ENCODE measurements at regions not wholly inside any gene's neighbourhood (a gene's known extent, or its start where the extent isn't known, plus 50 kb on each side); places are given as distances from the start of the nearest gene placed in this dataset.

DNA sequence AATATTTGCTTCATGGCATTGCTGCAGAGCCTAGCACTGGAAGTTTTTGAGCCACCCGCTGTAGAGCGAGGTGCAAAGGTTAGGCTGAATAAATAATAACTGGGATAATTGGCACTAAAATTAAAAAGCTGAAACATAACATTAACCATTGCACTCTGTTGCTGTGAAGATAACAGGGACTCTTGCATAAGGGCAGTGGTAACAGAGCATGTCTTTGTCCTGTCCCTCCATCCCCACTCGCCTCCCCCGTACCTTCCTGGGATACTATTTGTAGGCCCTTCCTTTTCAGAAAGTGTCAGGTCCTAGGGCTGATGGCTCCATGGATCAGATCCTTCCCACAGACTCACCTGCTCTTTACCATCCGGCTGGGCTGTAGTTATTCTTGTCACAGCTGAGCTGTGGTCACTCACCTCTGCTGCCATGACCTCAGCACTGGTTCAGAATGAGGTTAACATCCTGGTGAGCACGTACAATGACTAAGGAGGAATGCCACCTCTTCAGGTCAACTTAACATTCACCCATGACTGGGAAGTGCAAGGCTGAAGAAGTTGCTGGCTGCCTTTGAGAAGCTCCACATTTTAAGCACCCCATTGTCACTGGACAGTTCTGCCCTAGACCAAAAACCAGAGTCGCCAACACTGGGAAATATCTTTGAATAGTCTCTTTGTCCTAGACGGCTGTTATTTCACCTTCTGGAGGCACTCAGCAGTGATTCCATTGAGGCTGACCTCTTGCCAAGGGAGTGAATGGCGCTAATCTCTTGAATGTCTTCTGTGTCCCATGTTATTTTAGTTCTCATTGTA lies 103.2 kb upstream of the KIRREL3 start:
- TF ChIP-seq, protein P1, sequence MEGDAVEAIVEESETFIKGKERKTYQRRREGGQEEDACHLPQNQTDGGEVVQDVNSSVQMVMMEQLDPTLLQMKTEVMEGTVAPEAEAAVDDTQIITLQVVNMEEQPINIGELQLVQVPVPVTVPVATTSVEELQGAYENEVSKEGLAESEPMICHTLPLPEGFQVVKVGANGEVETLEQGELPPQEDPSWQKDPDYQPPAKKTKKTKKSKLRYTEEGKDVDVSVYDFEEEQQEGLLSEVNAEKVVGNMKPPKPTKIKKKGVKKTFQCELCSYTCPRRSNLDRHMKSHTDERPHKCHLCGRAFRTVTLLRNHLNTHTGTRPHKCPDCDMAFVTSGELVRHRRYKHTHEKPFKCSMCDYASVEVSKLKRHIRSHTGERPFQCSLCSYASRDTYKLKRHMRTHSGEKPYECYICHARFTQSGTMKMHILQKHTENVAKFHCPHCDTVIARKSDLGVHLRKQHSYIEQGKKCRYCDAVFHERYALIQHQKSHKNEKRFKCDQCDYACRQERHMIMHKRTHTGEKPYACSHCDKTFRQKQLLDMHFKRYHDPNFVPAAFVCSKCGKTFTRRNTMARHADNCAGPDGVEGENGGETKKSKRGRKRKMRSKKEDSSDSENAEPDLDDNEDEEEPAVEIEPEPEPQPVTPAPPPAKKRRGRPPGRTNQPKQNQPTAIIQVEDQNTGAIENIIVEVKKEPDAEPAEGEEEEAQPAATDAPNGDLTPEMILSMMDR (IDR thresholded peaks at IDR 0.05; ENCODE audit: low read depth, low read length, poor library complexity, severe bottlenecking): no peak
- TF ChIP-seq EZH2phosphoT487 (IDR thresholded peaks at IDR 0.05; ENCODE audit: borderline replicate concordance, low read length): no peak

Measured in DOHH2 (cell line).